ENCODE measurements at regions not wholly inside any gene's neighbourhood (a gene's known extent, or its start where the extent isn't known, plus 50 kb on each side); places are given as distances from the start of the nearest gene placed in this dataset.

DNA sequence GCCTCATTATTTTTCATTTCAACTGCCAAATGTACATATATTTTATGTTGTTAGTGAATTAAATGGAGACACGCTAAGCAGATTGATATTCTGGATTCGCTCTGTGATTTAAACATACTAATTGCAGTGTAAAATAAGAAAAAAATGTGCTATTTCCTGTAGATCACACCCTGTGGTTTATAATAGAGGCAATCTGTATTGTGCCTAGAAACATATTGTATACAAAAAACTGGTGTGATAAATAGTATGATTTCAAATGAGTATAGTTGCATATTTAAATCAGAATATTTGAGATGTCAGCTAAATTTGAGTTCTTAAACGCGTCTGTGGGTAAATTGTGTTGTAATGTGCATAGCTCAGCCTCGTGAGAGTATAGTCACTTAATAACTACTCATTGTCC, 643.9 kb downstream of the TBC1D4 start:
- H3K9me3 ChIP-seq (ENCODE audit: insufficient read depth, low read length), result no peaks in the 10 kb centered on the region
- H3K4me3 ChIP-seq (ENCODE audit: insufficient read depth, low read length, poor library complexity, severe bottlenecking), result no peak overlapping the region
- H2AFZ ChIP-seq (ENCODE audit: low read depth, low read length, severe bottlenecking), result no peak overlapping the region
- H3K27me3 ChIP-seq (ENCODE audit: low read length), result no peaks in the 10 kb centered on the region
- TF ChIP-seq EZH2phosphoT487 (conservative IDR thresholded peaks at IDR 0.05; ENCODE audit: low read length), result no peak
- TF ChIP-seq, protein P1, sequence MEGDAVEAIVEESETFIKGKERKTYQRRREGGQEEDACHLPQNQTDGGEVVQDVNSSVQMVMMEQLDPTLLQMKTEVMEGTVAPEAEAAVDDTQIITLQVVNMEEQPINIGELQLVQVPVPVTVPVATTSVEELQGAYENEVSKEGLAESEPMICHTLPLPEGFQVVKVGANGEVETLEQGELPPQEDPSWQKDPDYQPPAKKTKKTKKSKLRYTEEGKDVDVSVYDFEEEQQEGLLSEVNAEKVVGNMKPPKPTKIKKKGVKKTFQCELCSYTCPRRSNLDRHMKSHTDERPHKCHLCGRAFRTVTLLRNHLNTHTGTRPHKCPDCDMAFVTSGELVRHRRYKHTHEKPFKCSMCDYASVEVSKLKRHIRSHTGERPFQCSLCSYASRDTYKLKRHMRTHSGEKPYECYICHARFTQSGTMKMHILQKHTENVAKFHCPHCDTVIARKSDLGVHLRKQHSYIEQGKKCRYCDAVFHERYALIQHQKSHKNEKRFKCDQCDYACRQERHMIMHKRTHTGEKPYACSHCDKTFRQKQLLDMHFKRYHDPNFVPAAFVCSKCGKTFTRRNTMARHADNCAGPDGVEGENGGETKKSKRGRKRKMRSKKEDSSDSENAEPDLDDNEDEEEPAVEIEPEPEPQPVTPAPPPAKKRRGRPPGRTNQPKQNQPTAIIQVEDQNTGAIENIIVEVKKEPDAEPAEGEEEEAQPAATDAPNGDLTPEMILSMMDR (IDR thresholded peaks at IDR 0.05; ENCODE audit: insufficient read depth, low read length, poor library complexity, severe bottlenecking), result no peak
- no peaks in the 10 kb centered on the region for H3K36me3 ChIP-seq (ENCODE audit: low read length)
- no peaks in the 10 kb centered on the region for H3K9me2 ChIP-seq (replicated peaks; ENCODE audit: insufficient read depth, low read length)
- H3F3A ChIP-seq (ENCODE audit: insufficient read depth), result no peaks in the 10 kb centered on the region
- no peaks in the 10 kb centered on the region for H4K20me1 ChIP-seq (ENCODE audit: low read depth, low read length)
- no peak overlapping the region for H3K4me2 ChIP-seq (ENCODE audit: low read depth, low read length, poor library complexity, severe bottlenecking)
- H3K9ac ChIP-seq (ENCODE audit: low read length), result no peak overlapping the region
- no peak overlapping the region for H3K27ac ChIP-seq (ENCODE audit: low read depth, low read length)
- H3K79me2 ChIP-seq (ENCODE audit: insufficient read depth, low read length), result no peaks in the 10 kb centered on the region

DNA sequence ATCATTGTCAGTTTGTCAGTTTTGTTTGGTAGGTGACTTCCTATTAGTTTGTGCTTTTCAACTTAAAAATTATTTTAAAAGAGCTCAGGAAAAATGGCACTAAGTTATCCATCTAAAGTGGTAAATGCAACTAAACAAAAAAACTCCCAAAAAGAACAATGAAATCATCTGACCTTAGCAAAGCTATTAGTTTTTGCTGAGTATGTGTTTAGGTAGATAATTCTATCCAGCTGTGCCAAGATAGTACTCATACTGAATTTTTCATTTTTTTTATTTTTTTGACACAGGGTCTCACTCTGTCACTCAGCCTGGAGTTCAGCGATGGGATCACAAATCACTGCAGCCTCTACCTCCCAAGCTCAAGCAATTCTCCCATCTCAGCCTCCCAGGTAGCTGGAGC, 645.3 kb downstream of the TBC1D4 start:
- no peak overlapping the region for H3K4me3 ChIP-seq (ENCODE audit: insufficient read depth, low read length, poor library complexity, severe bottlenecking)
- H3K36me3 ChIP-seq (ENCODE audit: low read length), result no peaks in the 10 kb centered on the region
- no peaks in the 10 kb centered on the region for H4K20me1 ChIP-seq (ENCODE audit: low read depth, low read length)
- no peak overlapping the region for H3K27ac ChIP-seq (ENCODE audit: low read depth, low read length)
- H3K9ac ChIP-seq (ENCODE audit: low read length), result no peak overlapping the region
- H3K4me2 ChIP-seq (ENCODE audit: low read depth, low read length, poor library complexity, severe bottlenecking), result no peak overlapping the region
- H3F3A ChIP-seq (ENCODE audit: insufficient read depth), result no peaks in the 10 kb centered on the region
- H3K9me2 ChIP-seq (replicated peaks; ENCODE audit: insufficient read depth, low read length), result no peaks in the 10 kb centered on the region
- no peaks in the 10 kb centered on the region for H3K9me3 ChIP-seq (ENCODE audit: insufficient read depth, low read length)
- no peak overlapping the region for H2AFZ ChIP-seq (ENCODE audit: low read depth, low read length, severe bottlenecking)
- no peaks in the 10 kb centered on the region for H3K79me2 ChIP-seq (ENCODE audit: insufficient read depth, low read length)
- TF ChIP-seq, protein P1 (IDR thresholded peaks at IDR 0.05; ENCODE audit: insufficient read depth, low read length, poor library complexity, severe bottlenecking), result no peak
- no peak for TF ChIP-seq EZH2phosphoT487 (conservative IDR thresholded peaks at IDR 0.05; ENCODE audit: low read length)
- H3K27me3 ChIP-seq (ENCODE audit: low read length), result no peaks in the 10 kb centered on the region

DNA sequence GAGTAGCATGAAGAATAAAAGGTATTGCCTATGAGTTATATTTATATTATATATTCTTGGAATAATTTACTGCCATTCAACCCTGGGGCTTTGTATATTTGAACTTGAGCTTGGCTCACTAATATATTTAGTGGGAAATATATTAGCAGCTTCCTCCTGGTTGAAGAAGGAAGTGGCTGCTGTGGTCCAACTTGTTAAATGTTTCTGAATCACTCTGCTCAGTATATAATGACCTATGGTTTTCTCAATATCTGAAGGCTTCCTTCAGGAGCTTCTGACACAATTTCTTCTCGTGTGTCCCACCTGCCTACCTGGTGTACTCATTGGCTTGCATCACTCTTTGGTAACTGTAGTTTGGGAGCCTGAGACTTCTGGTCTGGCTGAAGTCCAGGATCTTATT, 646.4 kb downstream of the TBC1D4 start:
- H2AFZ ChIP-seq (ENCODE audit: low read depth, low read length, severe bottlenecking), result no peak overlapping the region

More for the DNA sequence above, 646.4 kb downstream of the TBC1D4 start:
- Histone ChIP-seq H3K36me3 (ENCODE audit: low read length) (no peaks in the 10 kb centered on the region), H3F3A (ENCODE audit: insufficient read depth) (no peaks in the 10 kb centered on the region), H3K9me2 (replicated peaks; ENCODE audit: insufficient read depth, low read length) (no peaks in the 10 kb centered on the region), H3K27me3 (ENCODE audit: low read length) (no peaks in the 10 kb centered on the region), H3K27ac (ENCODE audit: low read depth, low read length) (no peak overlapping the region), H3K4me2 (ENCODE audit: low read depth, low read length, poor library complexity, severe bottlenecking) (no peak overlapping the region), H3K79me2 (ENCODE audit: insufficient read depth, low read length) (no peaks in the 10 kb centered on the region), H3K9ac (ENCODE audit: low read length) (no peak overlapping the region), H3K9me3 (ENCODE audit: insufficient read depth, low read length) (no peaks in the 10 kb centered on the region), H4K20me1 (ENCODE audit: low read depth, low read length) (no peaks in the 10 kb centered on the region), H3K4me3 (ENCODE audit: insufficient read depth, low read length, poor library complexity, severe bottlenecking) (no peak overlapping the region)
- no peak for TF ChIP-seq EZH2phosphoT487 (conservative IDR thresholded peaks at IDR 0.05; ENCODE audit: low read length)
- TF ChIP-seq, protein P1 (IDR thresholded peaks at IDR 0.05; ENCODE audit: insufficient read depth, low read length, poor library complexity, severe bottlenecking), result no peak

Data from SU-DHL-6 (cell line).